H9 (cell line): ENCODE measurements at regions not wholly inside any gene's neighbourhood (a gene's known extent, or its start where the extent isn't known, plus 50 kb on each side); places are given as distances from the start of the nearest gene placed in this dataset.

Experiments used
- DNase-seq: peaks from one replicate; pipeline ENCODE4 v3.0.0-alpha.2; 2017
- H2AFZ ChIP-seq: one replicate; pipeline ENCODE4 v1.6.1; 2013; ENCODE audit warnings: mild to moderate bottlenecking, low read length, control low read depth, moderate library complexity
- H2AK5ac ChIP-seq: 2 replicates; pipeline ENCODE4 v1.6.1; 2013; ENCODE audit warnings: low read length, control low read depth, mixed read lengths; ENCODE audit not compliant: insufficient read length
- H2BK120ac ChIP-seq: one replicate; pipeline ENCODE4 v1.6.1; 2013; ENCODE audit warnings: low read depth, mild to moderate bottlenecking, low read length, control low read depth, inconsistent platforms; ENCODE audit not compliant: poor library complexity, severe bottlenecking
- H2BK12ac ChIP-seq: 2 replicates; pipeline ENCODE4 v1.6.1; 2013; ENCODE audit warnings: low read length, control low read depth, mixed read lengths, low read depth; ENCODE audit not compliant: insufficient read length
- H2BK15ac ChIP-seq: 2 replicates; pipeline ENCODE4 v1.6.1; 2013; ENCODE audit warnings: low read depth, low read length, control low read depth
- H2BK20ac ChIP-seq: one replicate; pipeline ENCODE4 v1.6.1; 2013; ENCODE audit warnings: low read depth, mild to moderate bottlenecking, low read length, control low read depth, inconsistent platforms; ENCODE audit not compliant: poor library complexity, severe bottlenecking
- H2BK5ac ChIP-seq: 2 replicates; pipeline ENCODE4 v1.6.1; 2013; ENCODE audit warnings: low read length, control low read depth, mixed read lengths; ENCODE audit not compliant: insufficient read length
- H3K14ac ChIP-seq: 2 replicates; pipeline ENCODE4 v1.6.1; 2013; ENCODE audit warnings: low read length, control low read depth; ENCODE audit not compliant: insufficient read depth
- H3K18ac ChIP-seq: 2 replicates; pipeline ENCODE4 v1.6.1; 2013; ENCODE audit warnings: low read depth, mild to moderate bottlenecking, mixed read lengths, low read length, control low read depth; ENCODE audit not compliant: insufficient read length
- H3K23ac ChIP-seq: 2 replicates; pipeline ENCODE4 v1.6.1; 2013; ENCODE audit warnings: low read length, control low read depth, mixed read lengths, low read depth; ENCODE audit not compliant: insufficient read length
- H3K23me2 ChIP-seq: 2 replicates; pipeline ENCODE4 v1.6.1; 2013; ENCODE audit warnings: low read depth, mild to moderate bottlenecking, mixed read lengths, low read length, control low read depth; ENCODE audit not compliant: insufficient read length, poor library complexity, severe bottlenecking
- H3K27ac ChIP-seq: 2 replicates; pipeline ENCODE4 v1.5.1; 2013; ENCODE audit warnings: low read length, control low read depth, mixed read lengths, low read depth; ENCODE audit not compliant: insufficient read length
- H3K27me3 ChIP-seq: 2 replicates; pipeline ENCODE4 v1.6.1; 2013; ENCODE audit warnings: low read length, control low read depth, inconsistent platforms; ENCODE audit not compliant: insufficient read depth
- H3K4ac ChIP-seq: 2 replicates; pipeline ENCODE4 v1.6.1; 2013; ENCODE audit warnings: low read depth, mild to moderate bottlenecking, control low read depth, inconsistent platforms, low read length, moderate library complexity
- H3K4me1 ChIP-seq: 2 replicates; pipeline ENCODE4 v1.6.1; 2013; ENCODE audit warnings: low read length, control low read depth, inconsistent platforms; ENCODE audit not compliant: insufficient read depth
- H3K4me2 ChIP-seq: 2 replicates; pipeline ENCODE4 v1.6.1; 2013; ENCODE audit warnings: low read length, control low read depth, mixed read lengths; ENCODE audit not compliant: insufficient read length, insufficient read depth
- H3K56ac ChIP-seq: 2 replicates; pipeline ENCODE4 v1.6.1; 2013; ENCODE audit warnings: low read depth, mild to moderate bottlenecking, mixed read lengths, low read length, control low read depth; ENCODE audit not compliant: insufficient read length
- H3K79me1 ChIP-seq: 2 replicates; pipeline ENCODE4 v1.6.1; 2013; ENCODE audit warnings: low read depth, mild to moderate bottlenecking, moderate library complexity, low read length, control low read depth, inconsistent platforms; ENCODE audit not compliant: insufficient read depth, poor library complexity, severe bottlenecking
- H3K79me2 ChIP-seq: 2 replicates; pipeline ENCODE4 v1.6.1; 2013; ENCODE audit warnings: low read length, control low read depth, inconsistent platforms; ENCODE audit not compliant: insufficient read depth
- H3K9ac ChIP-seq: 2 replicates; pipeline ENCODE4 v1.6.1; 2013; ENCODE audit warnings: low read length, control low read depth, mixed read lengths; ENCODE audit not compliant: insufficient read length; ENCODE audit errors: extremely low read depth
- H3K9me3 ChIP-seq: one replicate; pipeline ENCODE4 v1.6.1; 2013; ENCODE audit warnings: low read depth, low read length, inconsistent platforms; ENCODE audit not compliant: control insufficient read depth
- H3T11ph ChIP-seq: one replicate; pipeline ENCODE4 v1.6.1; 2013; ENCODE audit warnings: mild to moderate bottlenecking, low read length, control low read depth, inconsistent platforms
- H4K20me1 ChIP-seq: one replicate; pipeline ENCODE4 v1.6.1; 2013; ENCODE audit not compliant: control insufficient read depth, insufficient read length, insufficient read depth
- H4K5ac ChIP-seq: 2 replicates; pipeline ENCODE4 v1.6.1; 2013; ENCODE audit warnings: low read depth, mild to moderate bottlenecking, mixed read lengths, low read length, control low read depth; ENCODE audit not compliant: insufficient read length
- H4K8ac ChIP-seq: replicated peaks from 2 replicates; pipeline ENCODE4 v1.6.1; 2013; ENCODE audit warnings: low read length, control low read depth, mixed read lengths, low read depth; ENCODE audit not compliant: insufficient read length
- H4K91ac ChIP-seq: 2 replicates; pipeline ENCODE4 v1.6.1; 2013; ENCODE audit warnings: low read depth, mild to moderate bottlenecking, moderate library complexity, mixed read lengths, low read length, control low read depth; ENCODE audit not compliant: insufficient read length
- H3K27ac Mint-ChIP-seq, 3 experiments: 2 replicates in 2 of 3; 3 replicates in 1 of 3; pipeline ENCODE4 v1.8.0; 2020 to 2021; ENCODE audit warnings: mixed read lengths in 3 of 3, mild to moderate bottlenecking in 1 of 3, moderate library complexity in 1 of 3
- H3K27me3 Mint-ChIP-seq: 2 replicates; pipeline ENCODE4 v1.8.0; 2021; ENCODE audit warnings: low read depth, mild to moderate bottlenecking, moderate library complexity, mixed read lengths
- H3K36me3 Mint-ChIP-seq, 3 experiments: 2 replicates in 2 of 3; 3 replicates in 1 of 3; pipeline ENCODE4 v1.8.0; 2020 to 2021; ENCODE audit warnings: low read depth in 3 of 3, mixed read lengths in 3 of 3; ENCODE audit not compliant: insufficient read depth in 1 of 3
- H3K4me1 Mint-ChIP-seq, 2 experiments: 2 replicates each; pipeline ENCODE4 v1.8.0; 2020; ENCODE audit warnings: mixed read lengths in 2 of 2
- H3K4me3 Mint-ChIP-seq, 2 experiments: 2 replicates in 1 of 2; 3 replicates in 1 of 2; pipeline ENCODE4 v1.8.0; 2020 to 2021; ENCODE audit warnings: mild to moderate bottlenecking in 2 of 2, mixed read lengths in 2 of 2, moderate library complexity in 1 of 2
- H3K9me3 Mint-ChIP-seq, 2 experiments: 2 replicates in 1 of 2; 3 replicates in 1 of 2; pipeline ENCODE4 v1.8.0; 2020; ENCODE audit warnings: mild to moderate bottlenecking in 2 of 2, mixed read lengths in 2 of 2, moderate library complexity in 1 of 2
- WGBS: extraction: QIAGEN DNeasy Blood & Tissue Kit; methylation state at CpG from one replicate; pipeline ENCODE4 v1.1.7; 2013; ENCODE audit warnings: missing lambda C conversion rate, low lambda C conversion rate, mixed read lengths; ENCODE audit not compliant: insufficient read length; ENCODE audit errors: extremely low coverage; 5-methylcytosine and 5-hydroxymethylcytosine counted together
- TF ChIP-seq, protein P1 (sequence below): fragments of 200-600 bp; sonication (generic); conservative IDR thresholded peaks from 3 replicates; pipeline ENCODE4 v1.8.0; 2021; ENCODE audit warnings: antibody characterized with exemption, mild to moderate bottlenecking

GRCh38 chr20:63089051-63089907 is 82.5 kb upstream of the BHLHE23 start:
- Histone ChIP-seq H4K5ac (no peak overlapping the region), H3K14ac (no peak overlapping the region), H2BK120ac (no peak overlapping the region), H3K23me2 (no peaks in the 10 kb centered on the region), H2AFZ (no peak overlapping the region), H3K79me2 (no peaks in the 10 kb centered on the region), H3K9ac (no peak overlapping the region), H2AK5ac (no peak overlapping the region), H3K56ac (no peak overlapping the region), H3K27ac (no peak overlapping the region), H4K91ac (no peak overlapping the region), H3K79me1 (no peaks in the 10 kb centered on the region), H2BK20ac (no peak overlapping the region), H2BK12ac (no peak overlapping the region), H3K4ac (no peak overlapping the region), H3K4me2 (no peak overlapping the region), H4K8ac (no peak overlapping the region), H3K23ac (no peak overlapping the region), H2BK15ac (no peak overlapping the region), H3K27me3 (no peaks in the 10 kb centered on the region), H3K9me3 (no peaks in the 10 kb centered on the region), H2BK5ac (no peak overlapping the region), H3K18ac (no peak overlapping the region), H3T11ph (no peak overlapping the region), H4K20me1 (no peaks in the 10 kb centered on the region), H3K4me1 (no peaks in the 10 kb centered on the region)
- WGBS, result no CpG with 5 or more reads among the region's 37 CpGs
- no peaks in the 10 kb centered on the region for H3K4me1 Mint-ChIP-seq
- H3K4me3 Mint-ChIP-seq, result no peak overlapping the region
- peak; percentile 40 for DNase-seq
- H3K36me3 Mint-ChIP-seq, result no peaks in the 10 kb centered on the region
- H3K27ac Mint-ChIP-seq, result no peak overlapping the region
- TF ChIP-seq, protein P1, sequence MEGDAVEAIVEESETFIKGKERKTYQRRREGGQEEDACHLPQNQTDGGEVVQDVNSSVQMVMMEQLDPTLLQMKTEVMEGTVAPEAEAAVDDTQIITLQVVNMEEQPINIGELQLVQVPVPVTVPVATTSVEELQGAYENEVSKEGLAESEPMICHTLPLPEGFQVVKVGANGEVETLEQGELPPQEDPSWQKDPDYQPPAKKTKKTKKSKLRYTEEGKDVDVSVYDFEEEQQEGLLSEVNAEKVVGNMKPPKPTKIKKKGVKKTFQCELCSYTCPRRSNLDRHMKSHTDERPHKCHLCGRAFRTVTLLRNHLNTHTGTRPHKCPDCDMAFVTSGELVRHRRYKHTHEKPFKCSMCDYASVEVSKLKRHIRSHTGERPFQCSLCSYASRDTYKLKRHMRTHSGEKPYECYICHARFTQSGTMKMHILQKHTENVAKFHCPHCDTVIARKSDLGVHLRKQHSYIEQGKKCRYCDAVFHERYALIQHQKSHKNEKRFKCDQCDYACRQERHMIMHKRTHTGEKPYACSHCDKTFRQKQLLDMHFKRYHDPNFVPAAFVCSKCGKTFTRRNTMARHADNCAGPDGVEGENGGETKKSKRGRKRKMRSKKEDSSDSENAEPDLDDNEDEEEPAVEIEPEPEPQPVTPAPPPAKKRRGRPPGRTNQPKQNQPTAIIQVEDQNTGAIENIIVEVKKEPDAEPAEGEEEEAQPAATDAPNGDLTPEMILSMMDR, result no peak
- H3K9me3 Mint-ChIP-seq, result no peaks in the 10 kb centered on the region
- peaks cover 4% of the 10 kb centered on the region for H3K27me3 Mint-ChIP-seq
